ENCODE measurements at regions not wholly inside any gene's neighbourhood (a gene's known extent, or its start where the extent isn't known, plus 50 kb on each side); places are given as distances from the start of the nearest gene placed in this dataset.

DNA sequence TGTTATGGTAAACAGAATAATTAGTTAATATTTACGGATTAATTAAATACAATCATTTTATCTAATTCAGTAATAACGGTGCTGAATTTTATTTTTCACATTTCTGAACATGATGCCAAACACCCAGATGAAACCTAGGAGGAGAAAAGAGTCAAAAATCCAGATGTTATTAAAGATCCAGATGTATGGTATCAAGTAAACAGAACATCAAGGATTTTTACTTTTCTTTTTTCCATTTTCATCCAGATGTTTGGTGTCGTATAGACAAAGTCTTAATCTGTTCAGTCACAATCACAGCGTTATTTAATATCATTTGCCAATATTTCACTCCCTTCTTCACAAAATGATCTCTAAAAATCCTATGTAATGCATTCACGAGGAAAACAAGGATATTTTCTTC, 64.0 kb upstream of the NR2F2 start:
- no peak for DNase-seq (ENCODE audit: low read depth)

DNA sequence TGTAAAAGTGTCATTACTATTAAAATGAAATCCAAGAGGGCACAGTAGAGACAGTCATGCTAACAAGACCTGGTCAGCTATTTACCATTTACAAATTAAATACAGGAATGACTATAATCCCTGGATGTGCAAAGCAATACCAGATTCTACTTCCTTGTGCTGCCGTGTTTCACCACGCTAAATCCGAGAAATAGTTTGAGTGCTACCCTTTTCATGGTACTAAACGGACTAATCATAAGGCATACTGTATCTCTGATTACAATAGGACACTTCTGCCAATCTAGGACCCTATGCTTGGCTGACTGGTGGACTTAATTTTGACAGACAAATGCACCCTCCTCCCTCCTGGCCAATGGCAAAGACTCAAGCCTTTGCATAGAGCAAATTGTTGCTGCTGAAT, 63.0 kb upstream of the NR2F2 start:
- DNase-seq (ENCODE audit: low read depth): no peak

DNA sequence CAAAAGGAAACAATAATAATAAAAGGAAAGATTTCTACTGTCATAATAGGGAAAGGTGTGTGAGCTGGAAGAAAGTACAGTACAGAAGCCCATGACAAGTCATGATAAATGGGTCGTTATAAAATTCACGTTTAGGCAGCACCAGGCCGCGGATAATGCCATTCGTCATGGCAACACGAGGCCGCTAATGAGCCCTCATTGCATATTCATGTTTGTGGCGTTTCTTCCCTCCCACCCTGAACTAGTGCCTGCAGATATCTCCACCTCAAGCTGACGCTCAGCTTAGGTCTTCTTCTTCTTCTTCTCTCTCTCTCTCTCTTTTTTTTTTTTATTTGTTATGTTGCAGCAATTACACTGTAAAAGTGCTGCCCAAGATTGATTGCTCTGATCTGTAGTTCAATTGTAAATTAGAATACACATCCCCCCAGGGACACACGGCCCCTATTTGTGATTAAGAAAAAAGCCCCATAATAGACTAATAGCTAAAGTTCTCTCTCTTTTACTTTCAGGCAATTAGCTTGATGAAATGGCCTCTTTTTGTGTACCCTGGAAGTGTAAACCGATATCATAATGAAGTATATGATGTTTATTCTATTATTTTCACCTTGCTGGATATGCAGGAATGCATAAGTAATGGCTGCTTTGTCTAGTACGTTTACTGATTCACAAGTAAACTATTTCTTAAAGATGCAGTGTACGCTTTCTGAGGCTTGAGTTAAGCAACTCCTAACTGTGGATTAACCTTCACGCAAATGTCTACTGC, 61.9 kb upstream of the NR2F2 start:
- DNase-seq (ENCODE audit: low read depth): no peak

DNA sequence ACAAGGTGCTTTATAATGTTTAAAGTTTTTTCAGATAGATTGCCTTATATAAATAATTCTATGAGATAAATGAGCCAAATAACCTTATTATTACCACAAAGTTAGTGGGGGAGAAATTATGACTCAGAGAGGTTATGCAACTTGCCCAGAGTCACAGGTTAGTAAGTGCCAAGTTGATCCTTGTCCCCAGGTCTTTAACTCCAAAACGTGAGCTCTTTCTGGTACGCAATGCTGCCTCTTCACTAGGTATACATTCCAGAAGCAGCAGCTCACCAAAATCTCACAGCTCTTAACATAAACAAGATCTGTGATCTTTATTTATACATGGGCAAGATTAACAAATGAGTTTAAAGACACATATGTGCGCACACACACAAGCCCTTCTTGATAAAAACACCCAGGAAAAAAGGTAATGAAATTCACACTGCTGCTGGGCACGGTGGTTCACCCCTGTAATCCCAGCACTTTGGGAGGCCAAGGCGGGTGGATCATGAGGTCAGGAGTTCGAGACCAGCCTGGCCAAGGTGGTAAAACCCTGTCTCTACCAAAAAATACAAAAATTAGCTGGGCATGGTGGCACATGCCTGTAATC, 59.8 kb upstream of the NR2F2 start:
- DNase-seq (ENCODE audit: low read depth): no peak

DNA sequence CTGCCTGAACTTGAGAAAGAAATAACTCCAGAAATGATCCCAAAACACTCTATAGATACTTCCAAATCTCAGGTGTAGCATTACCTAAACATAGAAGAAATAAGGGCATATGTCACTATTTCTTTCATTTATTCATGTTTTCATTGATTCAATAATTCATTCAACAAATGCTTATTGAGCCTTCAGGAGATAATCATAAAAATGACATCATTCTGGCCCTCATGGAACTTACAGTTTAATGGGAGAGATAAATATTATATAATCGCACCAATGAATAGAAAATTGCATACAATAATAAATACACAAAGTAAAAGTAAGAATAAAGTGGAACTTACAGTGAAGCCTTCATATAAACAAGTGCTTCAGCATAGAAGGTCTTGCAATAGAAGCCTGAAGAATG, 58.1 kb upstream of the NR2F2 start:
- no peak for DNase-seq (ENCODE audit: low read depth)

DNA sequence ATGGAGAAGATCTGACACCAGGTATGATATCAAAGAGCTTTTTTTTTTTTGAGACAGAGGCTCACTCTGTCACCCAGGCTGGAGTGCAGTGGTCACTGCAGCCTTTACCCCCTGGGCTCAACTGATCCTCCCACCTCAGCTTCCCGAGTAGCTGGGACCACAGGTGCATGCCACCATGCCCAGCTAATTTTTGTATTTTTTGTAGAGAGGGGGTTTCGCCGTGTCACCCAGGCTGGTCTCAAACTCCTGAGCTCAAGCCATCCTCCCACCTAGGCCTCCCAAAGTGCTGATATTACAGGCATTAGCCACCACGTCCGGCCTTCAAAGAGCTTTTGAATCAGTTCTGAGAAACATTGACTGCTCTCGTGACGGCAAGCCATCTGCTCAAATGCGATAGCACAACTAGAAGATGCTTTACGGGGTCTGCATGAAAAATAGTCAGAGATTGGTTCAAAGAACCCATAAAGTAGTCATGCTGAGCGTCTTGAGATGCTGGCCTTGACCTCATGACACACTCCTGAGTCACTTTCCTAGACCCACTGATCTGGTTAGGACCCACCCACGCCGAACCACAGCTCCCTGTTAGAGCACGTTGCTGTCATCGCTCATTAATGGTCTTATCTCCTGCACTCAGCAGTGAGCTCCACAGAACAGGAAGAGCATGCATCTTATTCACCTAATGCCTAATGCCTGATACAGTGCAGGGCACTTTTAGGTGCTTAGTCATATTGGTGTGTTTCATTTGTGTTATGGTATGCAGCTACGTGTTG, 57.0 kb upstream of the NR2F2 start:
- peak; percentile 90 for DNase-seq (ENCODE audit: low read depth)

DNA sequence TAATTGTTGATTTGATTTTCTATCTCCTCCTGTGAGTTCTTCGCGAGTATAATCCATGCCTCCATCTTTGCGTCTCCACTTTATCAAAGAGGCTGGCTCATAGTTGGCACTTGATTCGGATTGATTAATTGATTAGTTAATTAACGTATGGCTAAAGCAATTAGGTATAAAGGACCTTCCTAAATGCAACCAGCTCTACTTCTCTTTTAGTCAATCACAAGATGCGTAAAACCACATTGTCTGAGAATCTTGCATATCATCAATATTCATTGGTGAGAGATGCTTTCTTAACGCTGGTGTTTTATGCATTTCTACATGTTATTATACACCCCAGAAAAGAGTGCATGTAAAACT, 56.4 kb upstream of the NR2F2 start:
- DNase-seq (ENCODE audit: low read depth): no peak

DNA sequence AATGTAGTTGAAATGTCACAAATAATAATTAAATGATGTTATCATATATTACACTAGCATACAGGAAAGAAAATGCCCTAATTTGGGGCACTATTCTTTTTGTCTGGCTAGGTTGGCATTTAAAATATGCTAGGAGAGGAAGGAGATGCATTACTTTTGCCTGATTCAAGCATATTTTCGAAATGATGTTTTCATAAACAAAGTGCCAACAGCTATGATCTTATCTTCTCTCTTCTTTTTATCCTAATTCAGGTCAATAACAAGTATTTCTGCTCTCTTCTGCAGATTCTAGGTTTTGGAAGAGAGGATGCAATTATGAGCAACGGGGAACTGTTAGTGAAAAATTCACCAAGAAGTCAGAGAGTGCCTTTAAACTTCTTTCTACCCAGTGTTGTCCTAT, 55.8 kb upstream of the NR2F2 start:
- DNase-seq (ENCODE audit: low read depth): no peak

DNA sequence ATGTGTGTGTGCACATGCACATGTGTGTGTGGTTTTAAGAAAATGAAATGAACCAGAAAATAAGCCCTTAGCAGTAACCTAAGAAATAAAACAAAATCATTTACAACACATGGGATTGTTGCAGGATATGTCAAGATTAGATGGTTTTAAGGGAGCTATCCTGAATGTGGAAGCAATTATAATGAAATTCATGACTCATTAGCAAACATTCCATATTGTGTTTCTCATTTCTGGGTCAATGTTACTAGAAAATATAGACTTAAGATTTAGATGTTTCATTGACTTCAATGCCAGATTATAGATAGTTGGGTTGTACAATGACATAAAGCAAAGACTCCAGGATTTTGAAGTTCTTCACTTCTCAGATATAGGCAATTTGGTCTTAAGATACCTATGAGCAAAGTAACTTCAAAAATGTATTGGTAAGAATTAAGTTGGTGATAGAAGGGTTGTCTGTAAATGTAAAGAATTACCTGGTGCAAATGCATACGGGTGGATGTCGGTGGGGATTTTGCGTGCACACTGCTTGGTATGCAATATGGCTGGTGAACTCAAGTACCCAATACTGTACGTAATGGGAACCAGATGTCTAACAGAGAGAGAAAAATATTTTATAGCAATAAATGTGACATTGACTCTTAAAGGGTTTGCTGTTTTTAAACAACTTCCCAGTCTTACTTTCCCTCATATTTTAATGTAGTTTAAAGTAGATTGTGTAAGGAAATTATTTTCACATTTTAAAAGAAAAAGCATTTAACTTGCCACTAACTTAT, 53.9 kb upstream of the NR2F2 start:
- peak; percentile 56 for DNase-seq (ENCODE audit: low read depth)
